ENCODE measurements at regions not wholly inside any gene's neighbourhood (a gene's known extent, or its start where the extent isn't known, plus 50 kb on each side); places are given as distances from the start of the nearest gene placed in this dataset.

- TF ChIP-seq POLR2A (IDR thresholded peaks at IDR 0.05; ENCODE audit: low read depth, low read length) (no peak), POLR2AphosphoS5 (IDR thresholded peaks at IDR 0.05; ENCODE audit: low read depth, low read length) (no peak), TAF1 (IDR thresholded peaks at IDR 0.05; ENCODE audit: borderline replicate concordance, low read depth, low read length) (no peak)
Measured at GRCh38 chr3:34394978-34395748, 596.7 kb downstream of the PDCD6IP start.

Data from GM12892 (cell line).